AG10803 (cell line): ENCODE measurements at regions not wholly inside any gene's neighbourhood (a gene's known extent, or its start where the extent isn't known, plus 50 kb on each side); places are given as distances from the start of the nearest gene placed in this dataset.

ENCODE experiments used
- DNase-seq: peaks from one replicate; pipeline ENCODE4 v3.0.0; 2010; ENCODE audit warnings: low read depth
- H3K4me3 ChIP-seq: 2 replicates; pipeline ENCODE4 v1.5.1; 2011; ENCODE audit warnings: mild to moderate bottlenecking, low read length, control low read depth
- TF ChIP-seq, protein P1 (sequence below): conservative IDR thresholded peaks from 2 replicates; pipeline ENCODE4 v1.5.1; 2011; ENCODE audit warnings: mild to moderate bottlenecking, low read length, control low read depth, inconsistent platforms

DNA sequence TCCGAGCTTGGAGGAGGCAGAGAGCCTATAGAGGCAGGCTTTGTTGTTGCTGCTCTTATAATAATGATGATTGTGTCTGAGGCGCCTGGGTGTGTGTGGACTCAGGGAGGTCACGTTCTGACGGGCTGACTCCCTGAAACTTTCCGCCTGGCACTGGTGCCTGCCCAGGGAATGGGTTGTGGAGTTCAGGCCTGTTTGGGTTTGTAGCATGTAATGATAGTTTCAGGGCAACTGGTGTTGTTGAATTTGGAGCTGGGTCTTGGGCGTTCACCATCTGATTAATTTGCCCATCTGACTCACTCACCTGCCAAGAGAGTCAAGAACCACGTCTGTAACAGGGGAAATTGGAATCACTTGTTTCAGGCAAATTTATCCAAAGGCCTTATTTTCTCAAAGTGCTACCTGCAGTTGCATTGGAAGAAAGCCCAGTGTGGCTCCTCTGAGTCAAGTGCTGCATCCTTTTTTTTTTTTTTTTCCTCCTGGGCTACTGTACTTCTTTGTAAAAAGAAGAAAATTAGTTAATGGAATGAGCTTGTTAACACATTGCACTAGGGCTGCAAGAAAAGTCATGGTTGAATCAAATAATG lies 386.5 kb downstream of the GADD45G start:
- H3K4me3 ChIP-seq, result no peak overlapping the region
- DNase-seq, result no peak
- TF ChIP-seq, protein P1, sequence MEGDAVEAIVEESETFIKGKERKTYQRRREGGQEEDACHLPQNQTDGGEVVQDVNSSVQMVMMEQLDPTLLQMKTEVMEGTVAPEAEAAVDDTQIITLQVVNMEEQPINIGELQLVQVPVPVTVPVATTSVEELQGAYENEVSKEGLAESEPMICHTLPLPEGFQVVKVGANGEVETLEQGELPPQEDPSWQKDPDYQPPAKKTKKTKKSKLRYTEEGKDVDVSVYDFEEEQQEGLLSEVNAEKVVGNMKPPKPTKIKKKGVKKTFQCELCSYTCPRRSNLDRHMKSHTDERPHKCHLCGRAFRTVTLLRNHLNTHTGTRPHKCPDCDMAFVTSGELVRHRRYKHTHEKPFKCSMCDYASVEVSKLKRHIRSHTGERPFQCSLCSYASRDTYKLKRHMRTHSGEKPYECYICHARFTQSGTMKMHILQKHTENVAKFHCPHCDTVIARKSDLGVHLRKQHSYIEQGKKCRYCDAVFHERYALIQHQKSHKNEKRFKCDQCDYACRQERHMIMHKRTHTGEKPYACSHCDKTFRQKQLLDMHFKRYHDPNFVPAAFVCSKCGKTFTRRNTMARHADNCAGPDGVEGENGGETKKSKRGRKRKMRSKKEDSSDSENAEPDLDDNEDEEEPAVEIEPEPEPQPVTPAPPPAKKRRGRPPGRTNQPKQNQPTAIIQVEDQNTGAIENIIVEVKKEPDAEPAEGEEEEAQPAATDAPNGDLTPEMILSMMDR, result no peak

DNA sequence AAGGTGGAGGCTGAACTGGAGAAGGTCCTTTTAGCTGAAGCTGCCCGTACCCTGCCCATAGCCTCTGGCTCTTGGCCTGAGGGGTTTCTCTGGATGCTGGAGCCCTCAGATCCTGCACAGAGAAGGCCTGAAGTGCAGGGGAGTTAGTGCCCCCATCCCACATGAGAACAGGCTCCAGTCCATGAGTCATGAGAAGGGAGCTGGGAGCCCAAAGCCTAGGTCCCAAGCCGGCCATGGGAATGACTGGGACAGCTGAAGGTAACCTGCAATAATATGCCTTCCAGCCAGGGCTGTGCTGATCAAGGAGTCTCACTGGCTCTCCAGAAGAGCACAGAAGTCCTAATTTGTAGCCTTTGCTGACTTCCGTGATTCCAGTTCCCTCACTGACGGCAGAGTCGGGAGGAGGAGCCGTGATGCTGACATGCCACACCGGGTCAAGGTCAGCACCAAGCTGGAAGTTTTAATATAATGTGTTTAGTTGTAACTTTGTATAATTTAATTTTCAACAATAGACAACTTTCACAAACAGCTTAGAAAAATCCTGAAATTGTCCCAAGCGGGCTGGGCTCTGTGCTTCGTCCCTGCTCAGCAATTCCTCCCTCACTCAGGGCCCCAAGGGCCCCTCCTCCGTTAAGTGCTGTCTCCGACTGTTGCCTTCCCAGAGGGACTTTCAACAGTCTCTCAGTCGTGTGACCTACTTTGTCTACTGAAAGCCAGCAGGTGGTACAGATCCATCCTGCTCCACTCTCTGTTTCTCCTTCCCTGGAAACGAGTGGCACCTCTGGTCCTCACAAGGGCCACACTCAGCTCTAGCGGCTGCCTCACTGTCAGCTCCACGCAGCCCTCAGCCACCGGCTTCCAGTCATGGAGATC lies 387.8 kb downstream of the GADD45G start:
- no peak for DNase-seq
- TF ChIP-seq, protein P1, result no peak
- H3K4me3 ChIP-seq, result no peak overlapping the region

DNA sequence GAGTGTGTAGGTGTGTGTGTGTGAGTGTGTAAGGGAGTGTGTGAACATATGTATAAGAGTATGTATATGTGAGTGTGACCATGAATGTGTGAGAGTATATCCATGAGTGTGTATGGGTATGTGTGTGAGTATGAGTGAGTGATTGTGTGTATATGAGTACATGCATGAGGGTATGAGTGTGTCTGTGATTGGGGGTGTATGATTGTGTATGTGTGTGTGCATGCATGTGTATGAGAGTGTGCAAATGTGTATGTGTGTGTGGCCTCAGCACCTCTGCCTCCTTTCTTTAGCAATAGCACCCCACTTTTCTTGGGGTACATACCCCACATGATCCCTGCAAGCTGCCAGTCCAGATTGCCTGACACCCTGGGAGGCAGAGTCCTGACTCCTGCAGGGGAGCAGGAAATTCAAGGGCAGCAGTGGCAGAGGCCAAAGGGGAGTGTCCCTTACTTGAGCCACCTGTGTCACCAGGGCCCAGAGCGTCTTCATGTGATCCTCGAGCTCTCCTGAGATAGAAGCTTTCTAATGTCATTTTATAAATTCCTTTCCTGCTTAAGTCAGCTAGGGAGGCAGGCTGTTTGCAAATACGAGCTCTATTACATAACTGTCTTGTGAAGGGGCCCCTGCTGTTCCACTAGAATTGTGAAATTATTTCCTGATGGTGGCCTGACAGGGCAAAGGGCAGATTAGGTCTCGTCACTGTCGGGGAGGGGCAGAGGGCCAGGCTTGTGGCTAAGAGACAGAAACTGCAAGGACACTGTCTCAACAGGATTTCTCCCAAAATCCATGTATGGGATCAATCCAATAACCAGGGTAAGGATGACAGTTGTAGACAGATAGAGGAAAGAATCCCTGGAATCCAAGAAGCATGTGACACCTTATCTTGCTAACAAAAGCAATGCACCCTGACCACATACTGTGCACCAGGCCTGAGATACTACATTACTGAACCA lies 389.1 kb downstream of the GADD45G start:
- DNase-seq, result peak; percentile 41
- TF ChIP-seq, protein P1, result no peak
- no peak overlapping the region for H3K4me3 ChIP-seq

DNA sequence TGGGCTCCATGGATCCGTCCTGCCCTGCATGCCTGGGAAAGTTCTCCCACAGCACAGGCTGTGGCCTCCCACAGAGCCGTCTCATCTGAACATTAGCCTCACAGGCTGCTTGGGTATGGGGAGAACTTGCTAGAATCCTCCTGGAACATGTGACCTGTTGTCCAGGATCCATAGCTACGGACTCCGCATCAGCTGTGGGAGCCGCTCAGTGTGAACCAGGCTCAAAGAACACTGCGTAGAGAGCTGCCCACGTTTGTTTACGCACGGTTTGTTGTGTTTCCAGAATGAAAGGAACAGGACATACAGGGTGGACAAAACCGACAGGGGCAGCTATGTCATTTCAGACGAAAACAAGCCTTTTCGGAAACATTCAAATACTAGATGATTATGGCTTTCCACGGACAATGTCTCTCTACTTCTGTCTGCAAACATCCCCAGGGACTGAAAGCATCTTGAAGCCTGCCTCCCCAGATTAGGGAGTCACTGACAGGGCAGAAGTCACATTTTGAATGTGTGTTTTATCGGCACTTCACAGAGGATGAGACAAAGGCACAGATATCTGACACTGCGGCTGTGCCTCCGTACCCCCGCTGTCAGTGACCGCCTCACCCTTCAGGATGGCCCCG lies 390.3 kb downstream of the GADD45G start:
- H3K4me3 ChIP-seq, result no peak overlapping the region
- TF ChIP-seq, protein P1, result no peak
- DNase-seq, result no peak

DNA sequence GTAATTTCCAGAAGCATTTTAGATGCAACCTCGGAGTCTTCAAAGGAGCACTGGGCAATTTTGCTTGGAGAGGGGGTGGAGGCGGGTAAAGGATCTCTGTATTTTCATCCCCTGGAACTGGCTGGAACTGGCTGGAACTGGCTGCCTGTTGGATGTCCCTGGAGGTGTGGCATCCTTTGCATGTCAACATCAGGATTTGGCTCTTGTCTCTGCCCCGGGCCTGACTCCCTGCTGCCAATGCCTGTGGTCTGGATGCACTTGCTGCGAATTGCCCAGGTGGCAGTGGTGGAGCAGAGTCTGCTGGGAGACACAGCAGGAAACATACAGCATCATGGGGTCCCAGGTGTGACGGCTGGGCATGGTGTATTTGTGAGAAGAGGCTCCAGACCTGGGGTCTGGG lies 391.3 kb downstream of the GADD45G start:
- TF ChIP-seq, protein P1, result no peak
- H3K4me3 ChIP-seq, result no peak overlapping the region
- DNase-seq, result no peak

DNA sequence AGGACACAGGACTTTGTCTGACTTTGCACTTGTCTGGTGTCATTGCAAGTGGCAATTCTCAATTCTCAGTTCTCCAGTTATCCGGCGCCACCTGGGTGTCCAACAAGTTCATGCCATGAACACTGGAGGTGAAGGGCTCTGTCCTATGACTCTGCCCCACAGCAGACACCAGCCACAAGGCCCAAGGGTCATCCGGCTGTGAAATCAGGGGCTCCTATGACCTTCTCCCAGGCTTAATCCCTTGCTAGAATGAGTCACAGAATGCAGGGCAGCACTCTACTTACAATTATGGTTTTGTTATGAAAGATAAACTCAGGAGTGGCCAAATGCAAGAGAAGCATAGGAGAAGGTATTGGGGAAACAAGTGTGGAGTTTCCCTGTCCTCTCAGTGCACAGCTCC lies 392.0 kb downstream of the GADD45G start:
- DNase-seq, result no peak
- H3K4me3 ChIP-seq, result no peak overlapping the region
- TF ChIP-seq, protein P1, result peak; percentile 23; the same call in 1 of the 2 replicates
